Loucy (cell line): ENCODE measurements at regions not wholly inside any gene's neighbourhood (a gene's known extent, or its start where the extent isn't known, plus 50 kb on each side); places are given as distances from the start of the nearest gene placed in this dataset.

Experiments used
- H2AFZ ChIP-seq: fragments of 200-600 bp; sonication (generic); 2 replicates; pipeline ENCODE4 v1.6.0; 2016; ENCODE audit warnings: antibody characterized with exemption, mild to moderate bottlenecking, low read length, moderate library complexity
- H3F3A ChIP-seq: fragments of 200-600 bp; 2 replicates; pipeline ENCODE4 v1.6.0; 2016; ENCODE audit warnings: antibody characterized with exemption, low read depth, mild to moderate bottlenecking
- H3K27me3 ChIP-seq: fragments of 200-600 bp; sonication (generic); 2 replicates; pipeline ENCODE4 v1.6.1; 2014; ENCODE audit warnings: low read length, mild to moderate bottlenecking; ENCODE audit not compliant: insufficient read depth, poor library complexity, severe bottlenecking
- H3K36me3 ChIP-seq: fragments of 200-600 bp; sonication (generic); 2 replicates; pipeline ENCODE4 v1.6.1; 2016; ENCODE audit warnings: low read length; ENCODE audit not compliant: insufficient read depth
- H3K4me1 ChIP-seq: fragments of 200-600 bp; sonication (generic); 2 replicates; pipeline ENCODE4 v1.5.1; 2014; ENCODE audit warnings: low read length, mild to moderate bottlenecking; ENCODE audit not compliant: insufficient read depth, poor library complexity, severe bottlenecking
- H3K4me2 ChIP-seq: fragments of 200-600 bp; sonication (generic); 2 replicates; pipeline ENCODE4 v1.6.0; 2014; ENCODE audit warnings: antibody characterized with exemption, low read length, low read depth, mild to moderate bottlenecking; ENCODE audit not compliant: poor library complexity, severe bottlenecking
- H3K4me3 ChIP-seq: fragments of 200-600 bp; sonication (generic); 2 replicates; pipeline ENCODE4 v1.5.1; 2014; ENCODE audit warnings: low read length, mild to moderate bottlenecking, mixed read lengths; ENCODE audit not compliant: poor library complexity, severe bottlenecking
- H3K79me2 ChIP-seq: fragments of 200-600 bp; sonication (generic); 2 replicates; pipeline ENCODE4 v1.6.1; 2014; ENCODE audit warnings: low read length; ENCODE audit not compliant: insufficient read depth
- H3K9ac ChIP-seq: fragments of 200-600 bp; sonication (generic); 2 replicates; pipeline ENCODE4 v1.6.0; 2014; ENCODE audit warnings: mild to moderate bottlenecking, low read depth, low read length, moderate library complexity; ENCODE audit not compliant: poor library complexity, severe bottlenecking
- H3K9me2 ChIP-seq: fragments of 200-600 bp; sonication (generic); replicated peaks from 2 replicates; pipeline ENCODE4 v1.6.1; 2016; ENCODE audit warnings: low read depth, low read length, mixed read lengths
- H3K9me3 ChIP-seq: fragments of 200-600 bp; sonication (generic); 2 replicates; pipeline ENCODE4 v1.6.1; 2014; ENCODE audit warnings: mild to moderate bottlenecking, antibody characterized with exemption, low read length, low read depth; ENCODE audit not compliant: insufficient read depth
- H4K20me1 ChIP-seq: fragments of 200-600 bp; sonication (generic); 2 replicates; pipeline ENCODE4 v1.6.0; 2014; ENCODE audit warnings: antibody characterized with exemption, low read length, mild to moderate bottlenecking; ENCODE audit not compliant: insufficient read depth, poor library complexity, severe bottlenecking
- EZH2phosphoT487 ChIP-seq: fragments of 200-600 bp; IDR thresholded peaks from 2 replicates; pipeline ENCODE4 v1.6.1; 2018; ENCODE audit warnings: antibody characterized with exemption, mild to moderate bottlenecking, moderate library complexity, borderline replicate concordance
- TF ChIP-seq, protein P1 (sequence below): fragments of 200-600 bp; sonication (generic); conservative IDR thresholded peaks from 2 replicates; pipeline ENCODE4 v1.5.1; 2014; ENCODE audit warnings: mild to moderate bottlenecking, antibody characterized with exemption, low read length

DNA sequence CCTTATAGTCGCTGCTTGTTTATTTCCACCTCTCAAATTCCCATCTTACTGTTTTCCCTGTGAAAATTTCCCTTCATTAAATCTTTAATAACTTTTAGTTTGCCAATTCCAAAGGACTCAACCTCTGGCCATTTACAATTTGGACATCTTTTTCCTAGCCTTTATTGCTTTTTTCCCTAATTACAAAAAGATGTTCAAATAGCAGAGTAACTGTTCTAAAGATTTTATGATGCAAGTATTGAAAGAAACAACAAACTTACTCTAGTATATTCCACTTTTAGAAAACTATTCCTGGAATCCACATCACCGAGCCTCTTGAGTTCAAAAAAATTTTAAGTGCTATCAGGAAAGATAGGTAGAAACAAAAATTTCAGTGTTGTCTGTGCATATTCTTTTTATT, 174.1 kb upstream of the UBE2E2 start:
- no peak for TF ChIP-seq EZH2phosphoT487
- TF ChIP-seq, protein P1, sequence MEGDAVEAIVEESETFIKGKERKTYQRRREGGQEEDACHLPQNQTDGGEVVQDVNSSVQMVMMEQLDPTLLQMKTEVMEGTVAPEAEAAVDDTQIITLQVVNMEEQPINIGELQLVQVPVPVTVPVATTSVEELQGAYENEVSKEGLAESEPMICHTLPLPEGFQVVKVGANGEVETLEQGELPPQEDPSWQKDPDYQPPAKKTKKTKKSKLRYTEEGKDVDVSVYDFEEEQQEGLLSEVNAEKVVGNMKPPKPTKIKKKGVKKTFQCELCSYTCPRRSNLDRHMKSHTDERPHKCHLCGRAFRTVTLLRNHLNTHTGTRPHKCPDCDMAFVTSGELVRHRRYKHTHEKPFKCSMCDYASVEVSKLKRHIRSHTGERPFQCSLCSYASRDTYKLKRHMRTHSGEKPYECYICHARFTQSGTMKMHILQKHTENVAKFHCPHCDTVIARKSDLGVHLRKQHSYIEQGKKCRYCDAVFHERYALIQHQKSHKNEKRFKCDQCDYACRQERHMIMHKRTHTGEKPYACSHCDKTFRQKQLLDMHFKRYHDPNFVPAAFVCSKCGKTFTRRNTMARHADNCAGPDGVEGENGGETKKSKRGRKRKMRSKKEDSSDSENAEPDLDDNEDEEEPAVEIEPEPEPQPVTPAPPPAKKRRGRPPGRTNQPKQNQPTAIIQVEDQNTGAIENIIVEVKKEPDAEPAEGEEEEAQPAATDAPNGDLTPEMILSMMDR: no peak
- no peaks in the 10 kb centered on the region for H4K20me1 ChIP-seq
- no peak overlapping the region for H2AFZ ChIP-seq
- H3K79me2 ChIP-seq: no peaks in the 10 kb centered on the region
- no peaks in the 10 kb centered on the region for H3K4me1 ChIP-seq
- no peak overlapping the region for H3K9ac ChIP-seq
- no peaks in the 10 kb centered on the region for H3F3A ChIP-seq
- 0 out of 2 replicates have a peak, but pooled peaks cover 2% of the 10 kb centered on the region for H3K9me3 ChIP-seq
- no peak overlapping the region for H3K4me2 ChIP-seq
- no peaks in the 10 kb centered on the region for H3K9me2 ChIP-seq
- H3K4me3 ChIP-seq: no peak overlapping the region
- H3K36me3 ChIP-seq: no peaks in the 10 kb centered on the region
- no peaks in the 10 kb centered on the region for H3K27me3 ChIP-seq

DNA sequence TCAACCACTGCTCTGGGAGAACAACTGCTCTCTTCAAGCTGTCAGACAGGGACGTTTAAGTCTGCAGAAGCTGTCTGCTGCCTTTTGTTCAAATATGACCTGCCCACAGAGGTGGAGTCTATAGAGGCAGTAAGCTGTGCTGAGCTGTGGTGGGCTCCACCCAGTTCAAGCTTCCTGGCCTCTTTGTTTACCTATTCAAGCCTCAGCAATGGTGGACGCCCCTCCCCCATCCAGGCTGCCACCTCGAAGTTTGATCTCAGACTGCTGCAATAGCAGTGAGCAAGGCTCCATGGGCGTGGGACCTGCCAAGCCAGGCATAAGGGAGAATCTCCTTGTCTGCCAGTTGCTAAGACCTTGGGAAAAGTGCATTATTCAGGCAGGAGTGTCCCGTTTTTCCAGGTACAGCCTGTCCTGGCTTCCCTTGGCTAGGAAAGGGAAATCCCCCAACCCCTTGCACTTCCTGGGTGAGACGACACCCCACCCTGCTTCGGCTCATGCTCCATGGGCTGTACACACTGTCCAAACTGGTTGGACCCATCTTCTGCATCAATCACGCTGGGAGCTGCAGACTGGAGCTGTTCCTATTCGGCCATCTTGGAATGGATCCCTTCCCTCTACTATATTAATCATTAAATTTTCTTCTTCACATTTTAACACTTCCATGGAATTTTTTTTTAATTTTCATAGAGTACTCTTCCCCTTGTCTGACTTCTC, 167.0 kb upstream of the UBE2E2 start:
- TF ChIP-seq, protein P1: no peak
- no peak for TF ChIP-seq EZH2phosphoT487
- Histone ChIP-seq H4K20me1 (no peaks in the 10 kb centered on the region), H3K79me2 (no peaks in the 10 kb centered on the region), H3K4me1 (peaks cover 12% of the 10 kb centered on the region), H3K9ac (no peak overlapping the region), H3K9me2 (no peaks in the 10 kb centered on the region), H3K9me3 (no peaks in the 10 kb centered on the region), H2AFZ (peak overlapping the region; percentile 78), H3K4me2 (no peak overlapping the region), H3F3A (no peaks in the 10 kb centered on the region), H3K36me3 (no peaks in the 10 kb centered on the region), H3K4me3 (no peak overlapping the region), H3K27me3 (no peaks in the 10 kb centered on the region)

DNA sequence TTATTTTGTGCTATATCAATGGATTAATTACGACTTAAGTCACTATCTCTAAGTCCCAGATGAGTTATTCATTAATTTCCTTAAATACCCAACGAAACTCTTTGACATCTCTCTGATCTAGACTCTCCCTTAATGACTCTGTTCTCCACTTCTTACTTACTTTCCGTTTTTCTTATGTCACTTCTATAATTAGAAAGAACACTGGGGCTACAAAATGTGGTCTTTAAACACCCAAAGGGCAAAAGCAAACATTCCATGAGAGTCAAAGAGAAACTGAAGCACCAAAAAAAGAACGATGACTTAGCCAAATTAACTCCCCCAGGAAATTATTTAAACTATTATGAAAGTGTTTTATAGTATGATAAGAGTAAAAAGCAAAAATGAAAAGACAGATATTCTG, 166.4 kb upstream of the UBE2E2 start:
- Histone ChIP-seq H3K4me2 (no peak overlapping the region), H3K36me3 (no peaks in the 10 kb centered on the region), H3K9ac (no peak overlapping the region), H3K27me3 (no peaks in the 10 kb centered on the region), H3K79me2 (no peaks in the 10 kb centered on the region), H4K20me1 (no peaks in the 10 kb centered on the region), H3K4me3 (no peak overlapping the region), H3K4me1 (peaks cover 12% of the 10 kb centered on the region), H3K9me2 (no peaks in the 10 kb centered on the region), H3F3A (no peaks in the 10 kb centered on the region), H3K9me3 (no peaks in the 10 kb centered on the region), H2AFZ (peak overlapping the region; percentile 42; the same call in 1 of the 2 replicates)
- TF ChIP-seq, protein P1: no peak
- no peak for TF ChIP-seq EZH2phosphoT487
